Esophagus (tissue), 2 donors: ENCODE measurements at regions not wholly inside any gene's neighbourhood (a gene's known extent, or its start where the extent isn't known, plus 50 kb on each side); places are given as distances from the start of the nearest gene placed in this dataset.
"Not testable (repeated sequence)": the region's sequence is repeated elsewhere in the genome, so short reads cannot be mapped to it uniquely, and the experiment has no call there.

Source experiments
- H3K27ac ChIP-seq, 2 donors: one replicate each; pipeline ENCODE4 v1.5.1; 2013; ENCODE audit warnings: low read depth in 2 of 2, mild to moderate bottlenecking in 2 of 2, inconsistent platforms in 1 of 2, low read length in 1 of 2, moderate library complexity in 1 of 2
- H3K27me3 ChIP-seq, 2 donors: one replicate each; pipeline ENCODE4 v1.6.1; 2013; ENCODE audit warnings: low read length in 2 of 2, control low read depth in 1 of 2, mild to moderate bottlenecking in 1 of 2; ENCODE audit not compliant: insufficient read depth in 2 of 2, control insufficient read depth in 1 of 2
- H3K36me3 ChIP-seq, 2 donors: one replicate each; pipeline ENCODE4 v1.6.1; 2013; ENCODE audit warnings: low read length in 1 of 2; ENCODE audit not compliant: control insufficient read depth in 2 of 2, insufficient read depth in 2 of 2
- H3K4me1 ChIP-seq, 2 donors: one replicate each; pipeline ENCODE4 v1.6.1; 2013; ENCODE audit warnings: low read length in 1 of 2; ENCODE audit not compliant: control insufficient read depth in 2 of 2, insufficient read depth in 2 of 2
- H3K4me3 ChIP-seq, 2 donors: one replicate each; pipeline ENCODE4 v1.5.1; 2013; ENCODE audit warnings: low read length in 2 of 2, mild to moderate bottlenecking in 2 of 2, low read depth in 1 of 2, moderate library complexity in 1 of 2
- H3K9me3 ChIP-seq, 2 donors: one replicate each; pipeline ENCODE4 v1.6.1; 2013; ENCODE audit warnings: mild to moderate bottlenecking in 2 of 2, low read depth in 1 of 2, low read length in 1 of 2, moderate library complexity in 1 of 2; ENCODE audit not compliant: control insufficient read depth in 2 of 2, insufficient read depth in 1 of 2
- WGBS, 2 donors: extraction: QIAGEN DNeasy Blood & Tissue Kit; methylation state at CpG; one replicate each; pipeline ENCODE4 v1.1.7; 2013; 5-methylcytosine and 5-hydroxymethylcytosine counted together
- donor health status: healthy with polysubstance abuse.
- donor health status: Bipolar disorder and iron deficiency.

DNA sequence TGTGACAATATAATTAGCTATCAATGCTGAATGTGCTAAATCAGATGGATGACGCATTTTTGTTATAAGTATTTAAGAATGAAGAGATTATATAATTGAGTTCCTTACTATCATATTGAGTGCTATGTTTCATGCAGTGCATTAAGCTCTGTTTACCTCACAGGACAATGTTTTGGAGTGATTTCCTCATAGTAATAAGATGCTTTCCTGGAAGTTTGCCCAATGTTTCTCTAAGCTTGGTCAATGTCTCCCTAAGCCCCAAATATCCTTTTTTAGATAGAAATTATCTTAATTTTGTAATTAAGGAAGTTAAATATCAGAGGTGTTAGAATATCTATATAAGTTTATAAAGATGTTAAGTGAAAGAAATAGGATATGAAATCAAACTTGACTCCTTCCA is 489.6 kb downstream of the MMUT start:
- Histone ChIP-seq H3K27me3 (no peaks in the 10 kb centered on the region), H3K4me3 (no peak overlapping the region), H3K36me3 (no peaks in the 10 kb centered on the region), H3K4me1 (no peaks in the 10 kb centered on the region), H3K27ac (no peak overlapping the region), H3K9me3 (no peaks in the 10 kb centered on the region)
- 76 to 85% methylated on average over 1 of the region's 1 CpG for WGBS, 2 donors

DNA sequence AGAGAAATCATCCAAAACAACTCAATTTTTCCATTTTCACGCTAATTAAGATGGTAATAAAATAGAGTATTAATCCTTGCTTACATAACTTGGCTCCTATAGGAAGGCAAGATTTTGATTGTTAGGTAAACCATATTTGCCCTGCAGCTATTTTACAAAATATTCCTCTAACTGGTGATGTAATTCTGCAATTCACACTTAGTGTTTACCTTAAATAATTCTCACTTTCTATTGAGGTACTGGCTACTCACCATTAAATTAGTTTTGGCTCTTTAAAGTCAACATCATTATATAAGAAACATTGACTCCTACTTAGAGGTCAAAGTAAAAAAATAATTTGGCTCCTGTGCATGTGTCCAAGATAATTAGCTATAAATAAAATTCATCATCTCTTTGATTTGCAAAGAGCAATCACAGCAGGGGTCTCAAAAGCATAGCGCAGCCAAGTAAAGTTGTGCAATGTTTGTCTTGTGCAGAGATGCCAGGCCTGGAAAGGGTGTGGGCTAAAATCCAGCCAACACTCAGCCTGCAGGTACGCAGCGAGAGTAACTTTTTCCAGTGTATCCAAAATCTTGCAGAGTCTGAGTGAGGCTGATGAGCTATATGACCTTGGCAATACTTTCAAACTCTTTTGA is 501.2 kb downstream of the MMUT start:
- Histone ChIP-seq H3K36me3 (no peaks in the 10 kb centered on the region), H3K4me3 (no peak overlapping the region), H3K4me1 (no peaks in the 10 kb centered on the region), H3K27me3 (no peaks in the 10 kb centered on the region), H3K9me3 (no peaks in the 10 kb centered on the region), H3K27ac (no peak overlapping the region)
- 48 to 60% methylated on average over 4 of the region's 4 CpGs for WGBS, 2 donors

DNA sequence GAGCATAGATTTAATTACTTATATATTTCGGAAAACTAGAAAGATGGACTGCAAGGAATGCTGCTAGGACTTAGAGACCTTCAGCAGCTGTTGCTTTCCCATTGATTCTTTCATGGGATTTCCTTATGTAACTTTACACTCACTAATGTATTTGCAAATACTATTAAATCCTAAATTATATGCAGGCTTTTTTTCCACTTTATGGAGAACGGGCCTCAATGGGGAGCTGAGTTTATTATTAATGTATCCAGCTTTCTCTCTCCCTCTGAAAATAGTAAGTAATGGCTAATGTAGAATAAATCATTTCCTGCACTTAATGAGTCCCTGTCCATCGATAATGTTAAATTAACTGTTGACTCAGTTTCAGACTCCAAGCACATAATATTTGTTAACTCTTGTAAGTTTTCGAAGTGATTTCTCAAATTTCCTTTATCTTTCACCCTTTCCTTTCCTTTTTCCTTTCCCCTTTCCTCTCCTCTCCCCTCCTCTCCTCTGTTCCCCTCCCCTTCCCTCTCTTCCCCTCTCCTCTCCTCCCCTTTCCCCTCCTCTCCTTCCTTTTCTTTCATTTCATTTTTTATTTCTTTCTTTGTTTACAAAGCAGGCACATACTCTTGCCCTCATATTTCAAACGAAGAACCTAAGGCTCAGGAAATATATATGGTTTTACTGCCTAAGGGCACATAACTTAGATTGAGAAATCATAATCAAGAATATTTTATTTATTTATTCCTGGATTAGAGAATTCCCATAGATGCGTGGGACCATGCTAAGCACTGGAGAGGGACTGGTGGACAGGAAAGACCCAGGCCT is 503.6 kb downstream of the MMUT start:
- WGBS, 2 donors = 60 to 66% methylated on average over 6 of the region's 6 CpGs
- Histone ChIP-seq H3K4me3 (no peak overlapping the region), H3K4me1 (no peaks in the 10 kb centered on the region), H3K36me3 (no peaks in the 10 kb centered on the region), H3K27me3 (no peaks in the 10 kb centered on the region), H3K27ac (no peak overlapping the region), H3K9me3 (no peaks in the 10 kb centered on the region)

DNA sequence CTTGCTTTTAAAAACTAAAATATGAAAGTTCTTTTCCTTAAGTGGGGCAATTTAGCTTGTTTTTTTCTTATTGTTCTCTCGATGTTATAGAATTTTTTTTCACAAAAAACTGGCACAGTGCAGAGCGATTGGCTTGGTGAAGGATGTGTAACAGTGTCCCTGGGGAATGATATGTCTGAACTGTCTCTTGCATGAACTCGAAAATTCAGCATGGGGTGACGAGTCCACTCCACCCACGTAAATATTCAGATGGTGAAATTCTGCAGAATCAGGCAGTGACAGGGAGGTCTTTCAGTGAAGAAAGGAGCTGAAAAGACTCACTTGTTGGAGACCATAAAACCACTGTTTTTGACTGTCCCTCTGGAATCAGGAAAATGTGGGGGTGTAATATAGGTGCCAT is 505.3 kb downstream of the MMUT start:
- Histone ChIP-seq H3K4me3 (no peak overlapping the region), H3K9me3 (no peaks in the 10 kb centered on the region), H3K27ac (no peak overlapping the region), H3K36me3 (no peaks in the 10 kb centered on the region), H3K4me1 (no peaks in the 10 kb centered on the region), H3K27me3 (no peaks in the 10 kb centered on the region)
- WGBS, 2 donors = 75 to 78% methylated on average over 5 of the region's 5 CpGs

DNA sequence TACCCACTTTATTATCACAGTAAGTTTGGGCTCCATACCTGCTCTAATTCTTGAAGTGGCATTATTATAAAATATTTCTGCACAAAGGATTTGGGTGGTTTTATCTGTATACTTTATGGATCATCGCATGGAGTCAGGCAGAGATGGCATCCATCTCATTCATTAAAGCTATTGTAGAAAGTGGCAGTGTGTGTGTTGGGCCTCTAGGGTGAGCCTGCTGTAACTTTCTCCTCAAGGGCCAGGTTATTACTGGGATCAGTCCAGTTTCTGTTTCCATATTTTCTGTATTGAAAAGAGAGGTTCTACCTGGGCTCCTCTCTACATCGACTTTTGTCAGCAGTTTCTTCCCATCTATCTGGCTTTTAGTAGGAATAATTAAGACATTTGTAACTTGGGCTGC is 511.1 kb downstream of the MMUT start:
- H3K36me3 ChIP-seq = no peaks in the 10 kb centered on the region
- no peaks in the 10 kb centered on the region for H3K4me1 ChIP-seq
- no peak overlapping the region for H3K4me3 ChIP-seq
- H3K27ac ChIP-seq = no peak overlapping the region
- WGBS, 2 donors = 75 to 81% methylated on average over 2 of the region's 2 CpGs
- H3K27me3 ChIP-seq = no peaks in the 10 kb centered on the region
- no peaks in the 10 kb centered on the region for H3K9me3 ChIP-seq

DNA sequence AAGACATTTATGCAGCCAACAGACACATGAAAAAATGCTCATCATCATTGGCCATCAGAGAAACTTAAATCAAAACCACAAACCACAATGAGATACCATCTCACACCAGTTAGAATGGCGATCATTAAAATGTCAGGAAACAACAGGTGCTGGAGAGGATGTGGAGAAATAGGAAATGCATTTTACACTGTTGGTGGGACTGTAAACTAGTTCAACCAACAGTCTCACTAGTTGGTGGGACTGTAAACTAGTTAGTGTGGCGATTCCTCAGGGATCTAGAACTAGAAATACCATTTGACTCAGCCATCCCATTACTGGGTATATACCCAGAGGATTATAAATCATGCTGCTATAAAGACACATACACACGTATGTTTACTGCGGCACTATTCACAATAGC is 518.8 kb downstream of the MMUT start:
- WGBS, 2 donors = 83 to 85% methylated on average over 4 of the region's 4 CpGs
- not testable (repeated sequence) for H3K27ac ChIP-seq, H3K9me3 ChIP-seq, H3K27me3 ChIP-seq, H3K4me1 ChIP-seq, H3K4me3 ChIP-seq, H3K36me3 ChIP-seq

DNA sequence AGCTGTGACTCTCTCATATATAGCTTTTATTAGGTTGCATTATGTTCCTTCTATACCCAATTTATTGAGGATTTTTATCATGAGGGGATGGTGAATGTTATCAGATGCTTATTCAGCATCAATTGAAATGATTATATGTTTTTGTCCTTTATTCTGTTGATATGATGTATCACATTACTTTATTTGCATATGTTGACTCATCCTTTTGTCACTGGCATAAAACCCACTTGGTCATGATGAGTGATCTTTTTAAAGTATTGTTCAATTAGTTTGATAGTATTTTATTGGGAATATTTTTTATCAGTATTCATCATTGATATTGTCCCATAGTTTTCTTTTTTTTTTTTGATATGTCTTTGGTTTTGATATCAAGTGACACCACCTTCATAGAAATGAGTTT is 529.9 kb downstream of the MMUT start:
- Histone ChIP-seq H3K36me3 (no peaks in the 10 kb centered on the region), H3K9me3 (no peaks in the 10 kb centered on the region), H3K4me3 (no peak overlapping the region), H3K27ac (no peak overlapping the region), H3K27me3 (no peaks in the 10 kb centered on the region), H3K4me1 (no peaks in the 10 kb centered on the region)

DNA sequence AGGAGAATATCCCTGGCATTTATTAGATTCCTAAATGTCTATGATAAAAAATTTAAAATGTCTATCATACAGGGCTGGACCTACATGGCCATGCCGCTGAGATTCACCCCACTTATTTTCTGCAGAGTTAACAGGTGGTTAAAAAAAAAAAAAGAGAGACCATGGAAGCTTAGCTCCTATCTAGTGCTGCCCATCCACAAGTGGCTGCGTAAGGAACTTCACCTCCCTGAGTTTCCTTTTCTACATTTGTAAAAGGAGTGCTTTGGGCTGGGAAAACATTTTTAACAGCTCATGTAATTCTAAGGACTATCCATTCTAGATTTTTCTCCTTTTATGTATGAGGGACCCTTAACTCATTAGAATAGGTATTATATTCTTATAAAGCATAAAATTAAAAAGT is 534.1 kb downstream of the MMUT start:
- H3K4me3 ChIP-seq = no peak overlapping the region
- no peaks in the 10 kb centered on the region for H3K4me1 ChIP-seq
- no peaks in the 10 kb centered on the region for H3K36me3 ChIP-seq
- 67 to 80% methylated on average over 2 of the region's 2 CpGs for WGBS, 2 donors
- H3K9me3 ChIP-seq = no peaks in the 10 kb centered on the region
- no peaks in the 10 kb centered on the region for H3K27me3 ChIP-seq
- no peak overlapping the region for H3K27ac ChIP-seq

DNA sequence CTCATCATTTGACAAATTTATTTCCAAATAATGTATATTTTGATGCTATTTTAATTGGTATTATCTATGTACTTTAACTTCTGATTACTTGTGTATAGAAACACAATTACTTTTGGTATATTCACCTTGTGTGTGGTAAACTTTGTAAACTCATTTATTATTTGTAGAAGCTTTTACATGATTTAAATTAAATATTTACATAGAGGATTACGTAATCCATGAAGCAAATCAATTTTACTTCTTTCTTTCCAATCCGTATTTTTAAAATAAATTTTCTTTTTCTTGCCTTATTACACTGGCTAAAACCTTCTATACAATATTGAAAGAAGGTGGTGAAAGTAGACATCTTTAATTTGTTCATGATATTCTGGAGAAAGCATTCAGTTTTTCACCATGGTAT is 540.2 kb downstream of the MMUT start:
- Histone ChIP-seq H3K27ac (no peak overlapping the region), H3K4me1 (no peaks in the 10 kb centered on the region), H3K36me3 (no peaks in the 10 kb centered on the region), H3K27me3 (no peaks in the 10 kb centered on the region), H3K4me3 (no peak overlapping the region), H3K9me3 (no peaks in the 10 kb centered on the region)
- WGBS, 2 donors = 57 to 68% methylated on average over 2 of the region's 2 CpGs

DNA sequence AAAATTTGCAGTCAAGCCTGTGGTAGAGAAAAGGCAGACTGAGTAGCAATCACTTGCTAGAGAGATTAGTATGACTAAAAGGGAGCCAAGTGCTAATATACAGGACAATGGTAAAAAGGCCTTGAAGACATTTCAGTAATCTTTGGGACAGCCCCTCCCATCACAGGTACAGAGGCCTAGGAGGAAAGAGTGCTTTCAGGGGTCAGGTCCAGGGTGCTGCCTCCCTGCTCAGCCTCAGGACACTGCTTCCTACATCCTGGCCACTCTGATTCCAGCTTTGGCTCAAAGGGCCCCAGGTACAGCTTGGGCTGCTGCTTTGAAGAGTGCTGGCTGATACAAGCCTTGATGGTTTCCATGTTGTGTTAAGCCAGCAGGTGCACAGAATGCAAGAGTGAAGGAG is 543.5 kb downstream of the MMUT start:
- Histone ChIP-seq H3K36me3 (no peaks in the 10 kb centered on the region), H3K4me1 (no peaks in the 10 kb centered on the region), H3K27me3 (no peaks in the 10 kb centered on the region), H3K9me3 (no peaks in the 10 kb centered on the region), H3K4me3 (no peak overlapping the region), H3K27ac (no peak overlapping the region)
